OCI-LY1 (cell line): ENCODE measurements at regions not wholly inside any gene's neighbourhood (a gene's known extent, or its start where the extent isn't known, plus 50 kb on each side); places are given as distances from the start of the nearest gene placed in this dataset.

ENCODE experiments used
- EZH2 ChIP-seq: fragments of 200-600 bp; sonication (generic), shearing (Covaris generic); IDR thresholded peaks from 2 replicates; pipeline ENCODE4 v1.8.0; 2017; ENCODE audit warnings: borderline replicate concordance, mixed run types, mild to moderate bottlenecking, antibody characterized with exemption, low read length, moderate library complexity, mixed read lengths
- TF ChIP-seq, protein P1 (sequence below): fragments of 200-600 bp; sonication (generic), shearing (Covaris generic); IDR thresholded peaks from 2 replicates; pipeline ENCODE4 v1.5.1; 2017; ENCODE audit warnings: mild to moderate bottlenecking, antibody characterized with exemption, low read length, moderate library complexity, mixed read lengths

DNA sequence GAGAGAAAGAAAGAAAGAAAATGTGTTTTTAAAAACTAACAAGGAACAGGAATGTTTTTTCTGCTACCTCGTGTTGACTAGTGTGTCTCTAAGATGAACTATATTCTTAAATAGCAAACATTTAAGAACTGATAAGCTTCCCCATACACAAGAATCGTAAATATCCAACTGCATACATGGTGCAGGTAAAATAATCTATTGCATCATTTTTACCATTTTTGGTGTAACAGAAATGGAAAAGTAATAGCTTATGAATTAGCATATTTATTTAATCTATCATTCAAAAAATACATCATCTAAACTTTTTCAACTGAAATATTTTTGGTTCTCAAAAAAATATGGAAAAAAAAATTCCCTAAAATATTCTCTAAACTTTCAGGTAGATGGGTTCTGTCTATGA, 59.7 kb upstream of the RAD23B start:
- TF ChIP-seq, protein P1, sequence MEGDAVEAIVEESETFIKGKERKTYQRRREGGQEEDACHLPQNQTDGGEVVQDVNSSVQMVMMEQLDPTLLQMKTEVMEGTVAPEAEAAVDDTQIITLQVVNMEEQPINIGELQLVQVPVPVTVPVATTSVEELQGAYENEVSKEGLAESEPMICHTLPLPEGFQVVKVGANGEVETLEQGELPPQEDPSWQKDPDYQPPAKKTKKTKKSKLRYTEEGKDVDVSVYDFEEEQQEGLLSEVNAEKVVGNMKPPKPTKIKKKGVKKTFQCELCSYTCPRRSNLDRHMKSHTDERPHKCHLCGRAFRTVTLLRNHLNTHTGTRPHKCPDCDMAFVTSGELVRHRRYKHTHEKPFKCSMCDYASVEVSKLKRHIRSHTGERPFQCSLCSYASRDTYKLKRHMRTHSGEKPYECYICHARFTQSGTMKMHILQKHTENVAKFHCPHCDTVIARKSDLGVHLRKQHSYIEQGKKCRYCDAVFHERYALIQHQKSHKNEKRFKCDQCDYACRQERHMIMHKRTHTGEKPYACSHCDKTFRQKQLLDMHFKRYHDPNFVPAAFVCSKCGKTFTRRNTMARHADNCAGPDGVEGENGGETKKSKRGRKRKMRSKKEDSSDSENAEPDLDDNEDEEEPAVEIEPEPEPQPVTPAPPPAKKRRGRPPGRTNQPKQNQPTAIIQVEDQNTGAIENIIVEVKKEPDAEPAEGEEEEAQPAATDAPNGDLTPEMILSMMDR, result no peak
- TF ChIP-seq EZH2, result no peak
